ENCODE measurements at regions not wholly inside any gene's neighbourhood (a gene's known extent, or its start where the extent isn't known, plus 50 kb on each side); places are given as distances from the start of the nearest gene placed in this dataset.

DNA sequence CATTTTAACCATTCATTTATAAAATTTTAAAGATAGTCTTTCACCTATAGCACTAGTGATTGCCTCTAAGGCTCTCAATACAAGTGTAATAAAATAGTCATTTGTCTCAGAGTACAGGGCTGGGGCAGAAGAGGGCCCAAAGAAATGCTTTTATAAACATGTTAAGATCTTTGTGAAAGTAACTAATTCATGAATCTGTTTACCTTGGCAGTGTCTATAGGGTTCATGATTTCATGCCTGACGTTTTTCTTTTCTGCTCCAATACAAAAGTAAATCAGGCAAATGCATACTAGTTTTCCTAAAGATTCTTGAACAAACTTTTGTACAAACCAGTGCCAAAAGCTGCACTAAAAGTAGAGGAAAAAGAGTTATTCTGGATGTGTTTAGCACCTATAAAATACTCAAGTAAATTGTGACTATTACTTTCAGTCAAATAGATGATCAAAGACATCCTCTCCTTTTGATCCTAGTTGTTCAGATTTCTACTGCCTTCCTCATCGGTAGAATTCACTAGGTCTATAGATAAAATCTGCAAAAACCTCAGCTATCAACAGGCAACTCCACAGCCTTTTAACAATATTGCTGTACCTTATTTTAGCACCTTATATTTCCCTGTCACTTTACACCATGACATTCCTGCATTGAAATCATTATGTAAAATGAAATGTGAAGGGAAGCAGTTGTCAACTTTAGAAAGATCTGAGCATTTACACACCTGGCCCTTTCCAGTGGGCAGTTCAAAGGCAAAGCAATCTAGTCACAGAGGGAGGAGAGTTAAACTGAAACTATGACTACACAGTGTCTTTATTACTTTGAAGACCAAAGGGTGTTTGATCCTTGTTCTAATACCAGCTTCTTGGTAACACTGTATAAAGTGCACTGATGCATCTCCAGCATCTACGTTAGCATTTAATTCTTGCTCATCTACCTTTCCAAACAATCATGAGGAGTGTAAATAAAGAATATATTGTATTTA is 100.0 kb upstream of the MED13 start:
- TF ChIP-seq, protein P1, sequence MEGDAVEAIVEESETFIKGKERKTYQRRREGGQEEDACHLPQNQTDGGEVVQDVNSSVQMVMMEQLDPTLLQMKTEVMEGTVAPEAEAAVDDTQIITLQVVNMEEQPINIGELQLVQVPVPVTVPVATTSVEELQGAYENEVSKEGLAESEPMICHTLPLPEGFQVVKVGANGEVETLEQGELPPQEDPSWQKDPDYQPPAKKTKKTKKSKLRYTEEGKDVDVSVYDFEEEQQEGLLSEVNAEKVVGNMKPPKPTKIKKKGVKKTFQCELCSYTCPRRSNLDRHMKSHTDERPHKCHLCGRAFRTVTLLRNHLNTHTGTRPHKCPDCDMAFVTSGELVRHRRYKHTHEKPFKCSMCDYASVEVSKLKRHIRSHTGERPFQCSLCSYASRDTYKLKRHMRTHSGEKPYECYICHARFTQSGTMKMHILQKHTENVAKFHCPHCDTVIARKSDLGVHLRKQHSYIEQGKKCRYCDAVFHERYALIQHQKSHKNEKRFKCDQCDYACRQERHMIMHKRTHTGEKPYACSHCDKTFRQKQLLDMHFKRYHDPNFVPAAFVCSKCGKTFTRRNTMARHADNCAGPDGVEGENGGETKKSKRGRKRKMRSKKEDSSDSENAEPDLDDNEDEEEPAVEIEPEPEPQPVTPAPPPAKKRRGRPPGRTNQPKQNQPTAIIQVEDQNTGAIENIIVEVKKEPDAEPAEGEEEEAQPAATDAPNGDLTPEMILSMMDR (IDR thresholded peaks at IDR 0.05; ENCODE audit: low read depth, low read length, missing input control): no peak
- TF ChIP-seq, protein P2, sequence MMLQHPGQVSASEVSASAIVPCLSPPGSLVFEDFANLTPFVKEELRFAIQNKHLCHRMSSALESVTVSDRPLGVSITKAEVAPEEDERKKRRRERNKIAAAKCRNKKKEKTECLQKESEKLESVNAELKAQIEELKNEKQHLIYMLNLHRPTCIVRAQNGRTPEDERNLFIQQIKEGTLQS (IDR thresholded peaks at IDR 0.05): no peak
- TF ChIP-seq JUND (IDR thresholded peaks at IDR 0.05): no peak
- TF ChIP-seq, protein P3, sequence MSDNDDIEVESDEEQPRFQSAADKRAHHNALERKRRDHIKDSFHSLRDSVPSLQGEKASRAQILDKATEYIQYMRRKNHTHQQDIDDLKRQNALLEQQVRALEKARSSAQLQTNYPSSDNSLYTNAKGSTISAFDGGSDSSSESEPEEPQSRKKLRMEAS (IDR thresholded peaks at IDR 0.05): no peak
- no peak for TF ChIP-seq TAF1 (conservative IDR thresholded peaks at IDR 0.05)
- no peak for TF ChIP-seq YY1 (IDR thresholded peaks at IDR 0.05)
